Lung (tissue), 11 donors: ENCODE measurements at regions not wholly inside any gene's neighbourhood (a gene's known extent, or its start where the extent isn't known, plus 50 kb on each side); places are given as distances from the start of the nearest gene placed in this dataset.

Experiments used
- ATAC-seq: fragments of 200-7000 bp; cut with Tn5 transposase; one replicate; pipeline ENCODE4 v1.9.1; 2020; ENCODE audit warnings: moderate number of reproducible peaks; ENCODE audit not compliant: insufficient read depth, low FRiP score
- DNase-seq, 3 donors: peaks; one replicate each; pipeline ENCODE4 v3.0.0-alpha.2; 2013 to 2017
- H3K27ac ChIP-seq, 2 donors: one replicate each; pipeline ENCODE4 v1.5.1; 2013; ENCODE audit warnings: mild to moderate bottlenecking in 2 of 2, moderate library complexity in 2 of 2, control low read depth in 1 of 2, inconsistent platforms in 1 of 2, low read depth in 1 of 2, low read length in 1 of 2
- H3K27me3 ChIP-seq, 3 donors: one replicate each; pipeline ENCODE4 v1.5.1; 2013; ENCODE audit warnings: low read length in 2 of 3; ENCODE audit not compliant: control insufficient read depth in 3 of 3, insufficient read depth in 3 of 3
- H3K36me3 ChIP-seq, 4 donors: one replicate each; pipeline ENCODE4 v1.5.1; 2013; ENCODE audit warnings: low read length in 4 of 4, mild to moderate bottlenecking in 1 of 4, moderate library complexity in 1 of 4; ENCODE audit not compliant: control insufficient read depth in 4 of 4, insufficient read depth in 4 of 4
- H3K4me1 ChIP-seq, 5 donors: one replicate each; pipeline ENCODE4 v1.5.1; 2013; ENCODE audit warnings: low read length in 5 of 5, mild to moderate bottlenecking in 2 of 5, moderate library complexity in 1 of 5; ENCODE audit not compliant: control insufficient read depth in 5 of 5, insufficient read depth in 5 of 5
- H3K4me3 ChIP-seq: one replicate; pipeline ENCODE4 v1.5.1; 2013; ENCODE audit warnings: mild to moderate bottlenecking, control low read depth, moderate library complexity
- H3K9ac ChIP-seq, 2 donors: one replicate each; pipeline ENCODE4 v1.5.1; 2013; ENCODE audit warnings: low read length in 2 of 2, control low read depth in 1 of 2; ENCODE audit not compliant: insufficient read depth in 1 of 2
- H3K9me3 ChIP-seq, 4 donors: one replicate each; pipeline ENCODE4 v1.5.1; 2013; ENCODE audit warnings: low read length in 3 of 4, mild to moderate bottlenecking in 1 of 4, moderate library complexity in 1 of 4; ENCODE audit not compliant: control insufficient read depth in 4 of 4, insufficient read depth in 3 of 4
- CTCF ChIP-seq: IDR thresholded peaks from 2 replicates; pipeline ENCODE4 v1.5.1; 2012; ENCODE audit warnings: mild to moderate bottlenecking; ENCODE audit errors: control extremely low read depth, extremely low read depth
- WGBS, 2 donors: extraction: QIAGEN DNeasy Blood & Tissue Kit; methylation state at CpG; one replicate each; pipeline ENCODE4 v1.1.7; 2013; 5-methylcytosine and 5-hydroxymethylcytosine counted together
- donor health status: control.
- donor health status: control.
- donor health status: Bipolar disorder and iron deficiency.
- donor health status: healthy.
- donor health status: DM: yes; HTN: yes; CAD: no.

GRCh38 chr12:11968516-11968915, 102.2 kb upstream of the BCL2L14 start:
- no peak overlapping the region for H3K9ac ChIP-seq
- no peaks in the 10 kb centered on the region for H3K27me3 ChIP-seq
- peaks cover 0 to 2% (median 0%) of the 10 kb centered on the region in 4 donors for H3K9me3 ChIP-seq
- 88 to 92% methylated on average over 7 of the region's 7 CpGs for WGBS, 2 donors
- H3K27ac ChIP-seq, result no peak overlapping the region
- DNase-seq (no peak), ATAC-seq (no peak)
- peaks cover 0 to 2% (median 0%) of the 10 kb centered on the region in 5 donors for H3K4me1 ChIP-seq
- H3K4me3 ChIP-seq, result no peak overlapping the region
- TF ChIP-seq CTCF, result no peak
- no peaks in the 10 kb centered on the region for H3K36me3 ChIP-seq

GRCh38 chr12:11969437-11970154, 101.1 kb upstream of the BCL2L14 start:
- no peak for TF ChIP-seq CTCF
- DNase-seq (no peak), ATAC-seq (no peak)
- Histone ChIP-seq H3K36me3 (no peaks in the 10 kb centered on the region), H3K9ac (no peak overlapping the region), H3K27me3 (no peaks in the 10 kb centered on the region), H3K4me3 (no peak overlapping the region), H3K27ac (no peak overlapping the region), H3K9me3 (peaks cover 0 to 2% (median 0%) of the 10 kb centered on the region in 4 donors), H3K4me1 (no peaks in the 10 kb centered on the region)
- WGBS, 2 donors, result 81 to 89% methylated on average over 8 of the region's 8 CpGs

GRCh38 chr12:11970155-11970520, 100.6 kb upstream of the BCL2L14 start:
- no peak overlapping the region for H3K27ac ChIP-seq
- H3K36me3 ChIP-seq, result no peaks in the 10 kb centered on the region
- H3K27me3 ChIP-seq, result no peaks in the 10 kb centered on the region
- H3K4me1 ChIP-seq, result no peaks in the 10 kb centered on the region
- no peak overlapping the region for H3K4me3 ChIP-seq
- no peak for DNase-seq
- no peak for TF ChIP-seq CTCF
- 72 to 92% methylated on average over 4 of the region's 4 CpGs for WGBS, 2 donors
- peaks cover 0 to 2% (median 0%) of the 10 kb centered on the region in 4 donors for H3K9me3 ChIP-seq
- no peak overlapping the region for H3K9ac ChIP-seq
- no peak for ATAC-seq

- no peak overlapping the region for H3K4me3 ChIP-seq
- H3K36me3 ChIP-seq, result no peaks in the 10 kb centered on the region
- no peak overlapping the region for H3K27ac ChIP-seq
- H3K27me3 ChIP-seq, result no peaks in the 10 kb centered on the region
- DNase-seq (no peak), ATAC-seq (no peak)
- no peaks in the 10 kb centered on the region for H3K4me1 ChIP-seq
- WGBS, 2 donors, result 77 to 86% methylated on average over 6 of the region's 6 CpGs
- H3K9ac ChIP-seq, result no peak overlapping the region
- peaks cover 0 to 2% (median 0%) of the 10 kb centered on the region in 4 donors for H3K9me3 ChIP-seq
- TF ChIP-seq CTCF, result no peak
These were observed 97.3 kb upstream of the BCL2L14 start for GRCh38 chr12:11973396-11973795.
